RWPE1 (cell line): ENCODE measurements at regions not wholly inside any gene's neighbourhood (a gene's known extent, or its start where the extent isn't known, plus 50 kb on each side); places are given as distances from the start of the nearest gene placed in this dataset.

Experiments used
- CTCF ChIA-PET: fragments of 350-600 bp; sonication (Branson Sonifier 250); formaldehyde crosslinking; extraction: SDS; loops from one replicate; lab custom pipeline; 2021; lab: Yijun Ruan, JAX
- POLR2A ChIA-PET: fragments of 400-600 bp; formaldehyde crosslinking; extraction: SDS; loops from one replicate; lab custom pipeline; 2020; ENCODE audit warnings: antibody characterized with exemption; ENCODE audit not compliant: low non-redundant PET; lab: Yijun Ruan, JAX
- DNase-seq: peaks from one replicate; pipeline ENCODE4 v3.0.0; 2012; ENCODE audit warnings: low spot score
- H3K27ac ChIP-seq: fragments of 450-650 bp; 2 replicates; pipeline ENCODE4 v1.5.1; 2017
- TF ChIP-seq, protein P1 (sequence below): fragments of 450-650 bp; conservative IDR thresholded peaks from 2 replicates; pipeline ENCODE4 v1.5.1; 2017; ENCODE audit warnings: low read depth, mild to moderate bottlenecking

DNA sequence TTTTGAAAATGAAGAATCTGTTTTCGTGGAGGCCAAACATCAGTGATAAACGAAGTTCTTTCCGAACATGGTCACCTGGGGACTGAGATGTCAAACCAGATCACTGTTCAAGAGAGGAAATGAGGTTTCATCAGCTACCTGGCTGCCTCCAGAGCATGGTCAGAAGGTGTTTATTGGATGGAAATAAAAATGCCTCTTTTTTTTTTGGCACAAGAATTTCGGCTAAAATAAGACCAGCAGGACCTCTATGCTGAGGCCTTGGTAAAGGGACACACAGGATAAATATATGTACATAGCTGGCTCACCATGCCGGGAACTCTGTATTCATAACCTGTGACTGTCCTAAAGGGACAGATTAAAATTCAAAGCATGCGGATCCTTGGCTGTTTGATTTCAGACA, 135.3 kb downstream of the UTP18 start:
- DNase-seq = no peak

DNA sequence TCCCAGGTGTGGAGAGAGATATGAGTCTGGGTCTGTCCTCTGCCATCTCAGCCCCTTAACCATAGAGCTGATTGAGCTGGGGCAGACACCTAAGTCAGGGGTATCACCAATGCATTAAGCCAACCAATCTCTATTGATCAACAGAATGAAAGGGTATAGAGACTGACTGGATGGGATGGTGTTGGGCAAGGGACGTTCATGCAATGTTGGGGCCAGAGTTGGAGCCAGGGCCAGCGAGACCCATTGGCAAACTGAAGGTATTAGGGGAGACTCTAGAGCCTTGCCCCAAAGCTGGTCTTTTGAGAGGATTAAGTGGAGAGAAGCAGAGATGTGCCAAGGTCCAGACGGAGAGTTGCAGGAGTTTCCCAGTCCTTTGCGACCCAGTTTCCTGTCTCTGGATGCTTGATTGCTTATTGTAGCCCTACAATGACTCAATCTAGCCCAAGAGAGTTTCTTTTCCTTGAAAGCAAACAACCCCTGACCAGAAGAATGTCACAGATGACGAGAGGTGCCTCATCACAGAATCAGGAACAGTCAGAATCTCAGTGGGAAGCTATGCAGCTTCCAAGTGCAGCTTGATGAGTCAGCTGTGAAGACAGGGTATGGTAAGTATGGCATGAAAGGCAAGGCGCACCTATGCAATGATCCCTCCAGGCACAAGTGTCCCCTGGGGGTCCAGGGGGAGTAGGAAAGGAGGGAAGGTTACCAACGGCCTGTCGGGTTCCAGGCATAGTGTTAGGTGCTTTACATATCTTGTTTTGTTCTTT, 137.2 kb downstream of the UTP18 start:
- ChIA-PET POLR2A (no interaction called here), CTCF (interaction anchor here (0.6 kb wide), 1 partner anchor 81 kb away, joined by 3 read pairs; no protein-coding TSS in a partner anchor)
- peak; percentile 43 for DNase-seq
- no peak overlapping the region for H3K27ac ChIP-seq
- TF ChIP-seq, protein P1, sequence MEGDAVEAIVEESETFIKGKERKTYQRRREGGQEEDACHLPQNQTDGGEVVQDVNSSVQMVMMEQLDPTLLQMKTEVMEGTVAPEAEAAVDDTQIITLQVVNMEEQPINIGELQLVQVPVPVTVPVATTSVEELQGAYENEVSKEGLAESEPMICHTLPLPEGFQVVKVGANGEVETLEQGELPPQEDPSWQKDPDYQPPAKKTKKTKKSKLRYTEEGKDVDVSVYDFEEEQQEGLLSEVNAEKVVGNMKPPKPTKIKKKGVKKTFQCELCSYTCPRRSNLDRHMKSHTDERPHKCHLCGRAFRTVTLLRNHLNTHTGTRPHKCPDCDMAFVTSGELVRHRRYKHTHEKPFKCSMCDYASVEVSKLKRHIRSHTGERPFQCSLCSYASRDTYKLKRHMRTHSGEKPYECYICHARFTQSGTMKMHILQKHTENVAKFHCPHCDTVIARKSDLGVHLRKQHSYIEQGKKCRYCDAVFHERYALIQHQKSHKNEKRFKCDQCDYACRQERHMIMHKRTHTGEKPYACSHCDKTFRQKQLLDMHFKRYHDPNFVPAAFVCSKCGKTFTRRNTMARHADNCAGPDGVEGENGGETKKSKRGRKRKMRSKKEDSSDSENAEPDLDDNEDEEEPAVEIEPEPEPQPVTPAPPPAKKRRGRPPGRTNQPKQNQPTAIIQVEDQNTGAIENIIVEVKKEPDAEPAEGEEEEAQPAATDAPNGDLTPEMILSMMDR = no peak

More for the DNA sequence above, 135.3 kb downstream of the UTP18 start:
- no peak overlapping the region for H3K27ac ChIP-seq
- TF ChIP-seq, protein P1 = no peak
- ChIA-PET POLR2A (no interaction called here), CTCF (no interaction called here)

DNA sequence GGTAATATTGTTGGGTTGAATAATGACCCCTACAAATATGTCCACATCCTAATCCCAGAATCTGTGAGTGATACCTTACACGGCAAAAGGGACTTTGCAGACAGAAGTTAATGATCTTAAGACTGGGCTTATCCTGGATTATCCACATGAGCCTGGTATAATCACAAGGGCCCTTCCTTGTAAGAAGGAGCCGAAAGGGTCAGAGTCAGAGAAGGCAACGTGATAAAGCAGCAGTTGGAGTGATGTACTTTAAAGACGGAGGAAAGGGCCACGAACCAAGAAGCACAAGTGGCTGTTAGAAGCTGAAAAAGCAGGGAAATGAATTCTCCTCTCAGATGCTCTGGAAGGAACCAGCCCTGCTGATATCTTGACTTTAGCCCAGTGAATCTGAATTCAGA, 137.8 kb downstream of the UTP18 start:
- CTCF ChIA-PET = interaction anchor here (0.5 to 0.9 kb wide), 2 partner anchors 10 to 169 kb away, joined by 3 to 4 read pairs; no protein-coding TSS in a partner anchor

DNA sequence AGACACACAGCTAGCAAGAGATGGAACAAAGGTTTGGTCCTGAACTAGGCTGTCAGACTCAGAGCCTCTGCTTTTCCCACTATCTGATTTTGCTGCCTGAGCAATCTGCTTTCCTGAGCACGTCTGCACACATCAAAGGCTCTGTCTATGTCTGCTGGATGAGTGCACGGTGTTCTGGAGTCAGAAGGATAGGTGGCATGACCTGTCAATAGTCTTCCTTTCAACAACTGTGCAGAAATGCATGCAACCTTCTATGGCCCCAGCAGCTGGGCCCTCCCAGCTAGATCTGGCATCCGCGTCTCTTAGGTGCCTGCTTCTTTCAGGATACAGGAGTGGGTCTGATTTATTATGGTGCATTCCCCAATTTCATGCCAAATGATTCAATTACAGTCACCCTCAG, 138.3 kb downstream of the UTP18 start:
- ChIA-PET CTCF (interaction anchor here (0.5 to 0.9 kb wide), 3 partner anchors 10 to 366 kb away, joined by 3 to 4 read pairs (median 3); no protein-coding TSS in a partner anchor), POLR2A (no interaction called here)

More for the DNA sequence above, 137.8 kb downstream of the UTP18 start:
- no peak overlapping the region for H3K27ac ChIP-seq
- no peak for DNase-seq
- POLR2A ChIA-PET = no interaction called here
- TF ChIP-seq, protein P1 = no peak

DNA sequence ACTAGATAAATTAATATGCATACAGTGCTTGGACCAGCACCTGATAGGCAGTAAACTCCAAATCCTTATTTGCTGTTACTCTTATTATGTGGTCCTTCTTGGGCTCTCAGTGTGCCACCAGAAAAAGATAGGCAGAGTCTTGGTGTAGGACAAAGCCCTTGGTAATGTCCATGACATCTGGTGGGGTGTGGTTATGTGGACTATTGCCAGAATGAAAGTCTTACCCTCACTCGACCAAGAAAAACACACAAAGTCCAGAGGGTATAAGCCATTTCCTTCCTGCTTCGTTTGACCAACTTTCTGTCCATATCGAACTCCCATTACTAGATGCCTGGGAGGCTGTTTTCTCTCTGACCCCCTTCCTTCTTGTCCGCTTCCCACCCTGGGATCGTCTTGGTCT, 140.9 kb downstream of the UTP18 start:
- ChIA-PET CTCF (interaction anchor here (0.6 kb wide), 1 partner anchor 918 kb away, joined by 4 read pairs; no protein-coding TSS in a partner anchor), POLR2A (no interaction called here)
- no peak overlapping the region for H3K27ac ChIP-seq
- no peak for DNase-seq
- TF ChIP-seq, protein P1 = no peak

More for the DNA sequence above, 138.3 kb downstream of the UTP18 start:
- no peak for DNase-seq
- no peak overlapping the region for H3K27ac ChIP-seq
- TF ChIP-seq, protein P1 = no peak

DNA sequence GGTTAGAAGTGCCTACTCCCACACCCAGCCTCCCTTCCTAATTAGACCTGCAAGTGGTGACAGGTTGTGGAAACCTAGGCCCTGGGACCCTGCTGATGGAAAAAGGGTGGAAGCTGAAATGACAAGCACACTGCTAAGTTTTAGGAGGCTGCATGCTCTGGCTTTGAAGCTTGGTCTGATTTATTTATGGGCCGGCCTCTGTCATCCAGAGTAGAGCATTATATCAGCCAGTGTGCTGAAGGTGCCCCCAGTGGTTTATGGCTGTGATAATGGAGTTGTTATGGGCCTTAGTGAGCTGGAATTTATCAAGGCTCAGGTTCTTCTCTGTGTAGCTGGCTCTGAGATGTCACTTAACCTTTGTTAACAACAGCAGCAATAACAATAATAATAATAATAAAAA, 142.6 kb downstream of the UTP18 start:
- POLR2A ChIA-PET = no interaction called here
- no peak for DNase-seq
- no peak overlapping the region for H3K27ac ChIP-seq
- TF ChIP-seq, protein P1 = no peak
- CTCF ChIA-PET = interaction anchor here (0.9 kb wide), 1 partner anchor 17 kb away, joined by 4 read pairs; no protein-coding TSS in a partner anchor
